ENCODE measurements at regions not wholly inside any gene's neighbourhood (a gene's known extent, or its start where the extent isn't known, plus 50 kb on each side); places are given as distances from the start of the nearest gene placed in this dataset.
A peak's percentile ranks its signal among the peaks of the same experiment; 100 is the strongest.
"Not testable (repeated sequence)": the region's sequence is repeated elsewhere in the genome, so short reads cannot be mapped to it uniquely, and the experiment has no call there.

DNA sequence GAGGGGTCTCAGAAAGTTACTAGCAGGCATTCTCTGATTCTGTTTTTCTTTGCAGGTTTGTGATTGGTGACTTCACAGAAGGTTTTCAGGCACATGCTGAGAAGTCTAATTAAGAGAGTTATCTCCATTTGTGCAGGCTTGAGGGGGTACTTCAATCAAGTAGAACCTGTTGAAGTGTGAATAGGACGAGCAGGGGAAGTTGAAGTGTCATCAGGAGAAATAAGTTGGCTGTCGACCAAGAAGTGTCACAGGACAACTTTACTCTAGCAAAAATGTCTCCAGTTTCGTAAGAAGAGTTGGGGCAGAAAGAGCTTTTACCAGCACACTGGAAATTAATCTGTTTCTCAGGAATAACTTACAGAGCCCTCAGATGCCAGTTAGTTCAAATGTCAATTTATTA is 576.5 kb upstream of the SLITRK5 start:
- no peak for DNase-seq (ENCODE audit: low read depth)

DNA sequence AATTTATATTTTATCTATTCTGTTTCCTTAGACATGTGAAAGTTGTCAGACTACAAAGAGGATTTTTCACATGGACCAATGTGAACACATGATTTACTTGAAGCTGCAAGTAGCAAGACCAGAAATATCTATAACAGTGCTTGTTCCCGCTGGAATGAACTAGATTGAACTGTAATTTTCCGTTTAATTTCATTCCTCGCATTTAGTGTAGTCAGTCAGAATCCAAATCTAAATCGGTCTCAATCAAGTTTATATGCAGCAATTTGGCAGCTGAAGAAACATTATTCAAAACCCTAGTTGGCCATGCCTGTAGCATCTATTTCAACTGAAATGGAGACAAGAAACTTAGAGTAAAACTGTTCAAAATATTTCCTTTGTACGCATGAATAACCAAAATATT is 570.7 kb upstream of the SLITRK5 start:
- DNase-seq (ENCODE audit: low read depth) = no peak

DNA sequence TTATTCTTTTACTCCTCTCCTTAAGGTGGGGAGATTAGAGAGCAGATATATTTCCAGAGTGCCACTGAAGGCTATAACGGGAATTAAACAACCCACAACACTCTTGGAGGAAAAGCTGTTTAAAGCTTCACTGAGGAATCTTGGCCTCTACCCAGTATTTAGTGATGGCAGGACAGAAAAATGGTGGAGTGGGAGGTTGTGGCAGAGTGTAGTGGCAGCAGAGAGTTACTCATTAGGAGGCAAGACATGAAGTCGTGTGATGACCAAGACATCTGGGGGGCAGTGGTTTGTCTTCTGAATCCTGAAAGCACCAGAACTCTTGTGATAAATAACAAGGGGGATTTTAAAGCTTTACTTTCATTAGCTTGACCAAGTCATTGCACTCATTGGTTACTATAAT is 563.5 kb upstream of the SLITRK5 start:
- no peak for DNase-seq (ENCODE audit: low read depth)

DNA sequence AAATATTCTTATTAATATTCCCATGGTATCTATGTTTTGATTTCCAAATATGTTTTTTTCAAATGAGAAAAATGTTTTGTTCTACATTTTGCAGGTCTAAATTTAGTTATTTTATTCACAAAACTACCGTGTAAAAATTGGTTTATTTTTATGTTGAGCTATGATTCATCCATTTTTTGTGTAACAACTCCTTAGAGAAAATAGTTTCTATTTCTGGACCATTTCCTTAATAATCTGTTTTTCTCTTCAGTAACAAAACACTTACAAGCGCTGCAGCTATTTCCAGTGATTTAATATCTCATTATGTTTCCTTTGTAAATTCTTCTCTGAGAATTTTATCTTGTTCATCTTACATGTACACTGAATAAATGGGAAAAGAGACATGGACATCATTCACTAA is 550.7 kb upstream of the SLITRK5 start:
- no peak for DNase-seq (ENCODE audit: low read depth)

DNA sequence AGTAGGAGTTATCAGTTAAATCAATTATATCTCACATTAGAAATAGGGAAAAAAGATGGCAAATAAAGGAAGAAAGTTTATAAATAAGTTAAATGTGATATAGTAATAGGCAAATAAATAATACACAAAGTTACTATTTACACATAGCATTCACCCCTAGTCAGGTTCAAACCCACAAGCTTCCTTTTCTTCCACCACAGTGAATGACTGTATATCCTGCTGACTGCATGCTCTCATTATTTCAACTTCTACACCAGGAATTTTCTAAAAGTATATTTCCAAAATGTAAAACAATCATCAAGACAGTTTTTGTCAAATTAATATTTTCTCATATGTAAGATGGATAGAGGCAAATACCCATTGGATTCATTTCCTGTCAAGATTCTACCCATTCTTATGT is 548.6 kb upstream of the SLITRK5 start:
- no peak for DNase-seq (ENCODE audit: low read depth)

DNA sequence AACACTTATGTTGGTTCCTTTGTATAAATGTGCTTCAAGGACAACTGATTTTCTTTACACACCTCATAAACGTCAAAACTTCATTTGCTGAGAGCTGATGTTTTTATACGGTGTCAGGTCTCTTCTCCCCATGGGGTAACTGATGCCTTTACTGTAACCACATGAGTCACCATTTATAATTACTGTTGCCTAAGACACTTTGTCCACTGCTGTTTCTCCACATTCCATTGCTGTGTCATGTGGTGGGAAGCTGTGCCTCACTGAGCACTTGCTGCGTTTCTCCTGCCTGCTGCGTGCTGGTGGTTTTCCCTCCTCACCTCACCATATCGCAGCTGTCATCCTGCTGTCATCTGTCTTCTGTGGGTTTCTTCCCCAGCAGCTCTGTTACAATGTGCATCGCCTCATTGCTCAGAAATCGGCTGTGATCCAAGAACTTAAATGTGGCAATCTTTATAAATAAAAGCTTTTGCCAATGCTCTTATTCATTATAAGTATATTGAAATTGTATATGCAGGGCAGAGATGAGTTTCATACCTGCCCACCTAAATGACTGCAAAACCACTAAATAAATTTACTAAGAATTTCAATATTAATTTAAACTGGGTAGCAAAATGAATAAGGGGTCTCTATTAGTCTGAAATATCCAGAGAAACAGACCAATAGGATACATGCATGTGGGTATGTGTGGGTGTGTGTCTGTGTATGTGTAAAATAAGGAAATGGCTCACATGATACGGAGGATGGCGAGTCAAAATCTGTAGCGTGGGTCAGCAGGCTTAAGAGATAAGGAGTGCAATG is 547.0 kb upstream of the SLITRK5 start:
- peak; percentile 87 for DNase-seq (ENCODE audit: low read depth)

DNA sequence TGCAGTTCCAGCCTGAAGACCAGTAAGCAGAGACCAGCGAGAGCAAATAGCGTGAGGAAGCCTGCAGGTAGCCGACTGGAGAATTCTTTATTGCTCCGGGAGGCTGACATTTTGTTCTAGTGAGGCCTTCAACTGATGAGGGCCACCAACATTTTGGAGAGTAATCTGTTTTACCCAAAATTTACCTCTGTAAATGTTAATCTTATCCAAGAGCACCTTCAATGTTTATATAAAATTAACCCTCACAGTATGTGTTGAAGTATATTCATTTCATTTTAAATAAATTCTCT is 546.4 kb upstream of the SLITRK5 start:
- DNase-seq (ENCODE audit: low read depth) = no peak

DNA sequence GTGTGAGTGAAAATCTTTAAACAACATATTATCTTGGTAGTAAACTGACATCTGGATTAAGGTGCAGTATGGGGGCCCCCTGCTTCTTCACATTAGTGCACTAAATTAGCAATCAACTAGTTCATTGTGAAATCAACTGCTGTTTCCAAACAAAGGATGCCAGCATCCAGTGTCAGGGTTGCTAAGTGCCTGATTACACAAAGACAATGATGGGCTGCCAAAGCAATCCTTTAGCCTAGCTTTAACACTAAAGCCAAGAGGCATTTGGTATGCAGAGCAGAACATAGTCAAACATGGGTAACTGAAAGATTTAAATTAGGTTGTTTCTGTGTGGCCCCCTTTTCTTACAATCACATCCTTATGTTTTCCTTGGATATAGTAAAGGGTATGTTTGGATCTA is 543.1 kb upstream of the SLITRK5 start:
- DNase-seq (ENCODE audit: low read depth) = no peak

DNA sequence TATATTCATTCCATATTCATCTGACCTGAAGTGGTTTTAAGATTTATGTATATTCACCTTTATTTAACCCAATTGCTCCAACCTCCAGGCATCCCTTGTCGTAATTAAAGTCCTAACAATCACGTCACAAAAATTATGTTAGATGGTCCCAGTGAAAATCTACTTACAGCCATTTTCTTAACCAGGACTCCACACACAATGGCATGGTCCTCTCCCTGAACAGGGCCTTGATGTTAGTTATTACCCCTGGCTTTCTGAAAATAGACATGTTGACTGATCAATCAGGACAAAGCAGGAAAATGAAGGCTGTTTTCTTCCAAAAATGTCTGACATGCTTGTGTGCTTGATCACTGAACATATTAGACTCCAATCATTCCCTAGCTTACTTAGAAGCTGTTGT is 542.7 kb upstream of the SLITRK5 start:
- no peak for DNase-seq (ENCODE audit: low read depth)

DNA sequence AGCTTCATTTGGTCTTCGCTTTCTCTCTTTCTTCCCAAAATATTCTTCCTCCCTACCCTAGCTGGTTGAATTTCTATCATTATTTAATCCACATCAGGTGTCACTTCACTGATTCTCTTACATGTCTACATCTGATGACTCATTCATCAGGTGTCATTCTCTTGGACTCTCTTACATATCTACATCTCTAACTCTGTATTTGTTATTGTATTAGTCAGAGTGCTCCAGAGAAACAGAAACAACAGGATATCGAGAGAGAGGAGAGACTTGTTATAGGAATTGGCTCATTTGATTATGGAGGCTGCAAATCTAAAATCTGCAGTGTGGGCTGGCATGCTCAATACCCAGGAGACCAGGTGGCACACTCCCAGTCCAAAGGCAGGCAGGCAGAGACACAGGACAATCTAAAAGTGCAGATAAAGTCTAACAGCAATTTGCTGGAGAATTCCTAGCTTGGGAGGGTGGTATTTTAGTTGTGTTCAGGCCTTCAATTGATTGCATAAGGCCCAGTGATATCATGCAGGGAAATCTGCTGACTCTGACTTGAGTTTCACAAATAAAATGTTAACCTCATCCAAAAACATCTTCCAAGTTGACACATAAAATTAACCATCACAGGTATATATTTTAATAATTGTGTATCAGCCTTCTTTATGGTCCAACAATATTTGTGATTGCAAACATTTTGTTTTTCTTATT is 541.4 kb upstream of the SLITRK5 start:
- DNase-seq (ENCODE audit: low read depth) = no peak

DNA sequence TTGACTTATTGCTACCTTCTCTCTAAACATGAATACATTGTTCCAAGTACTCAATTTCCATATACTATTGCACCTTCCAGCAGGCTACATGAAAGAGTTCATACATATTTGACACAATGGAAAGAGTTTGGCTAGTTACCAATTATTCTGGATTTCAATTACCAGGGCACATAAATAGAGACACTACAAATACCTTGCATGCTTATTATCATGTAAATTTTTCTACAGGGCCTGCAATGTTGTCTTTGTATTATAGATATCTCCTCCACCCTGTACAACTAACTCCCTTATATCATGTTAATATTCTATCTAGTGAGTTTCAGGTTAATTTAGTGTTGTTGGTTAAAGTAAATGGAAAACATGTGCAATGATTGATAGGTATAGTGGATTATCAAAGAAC is 540.7 kb upstream of the SLITRK5 start:
- DNase-seq (ENCODE audit: low read depth) = no peak

DNA sequence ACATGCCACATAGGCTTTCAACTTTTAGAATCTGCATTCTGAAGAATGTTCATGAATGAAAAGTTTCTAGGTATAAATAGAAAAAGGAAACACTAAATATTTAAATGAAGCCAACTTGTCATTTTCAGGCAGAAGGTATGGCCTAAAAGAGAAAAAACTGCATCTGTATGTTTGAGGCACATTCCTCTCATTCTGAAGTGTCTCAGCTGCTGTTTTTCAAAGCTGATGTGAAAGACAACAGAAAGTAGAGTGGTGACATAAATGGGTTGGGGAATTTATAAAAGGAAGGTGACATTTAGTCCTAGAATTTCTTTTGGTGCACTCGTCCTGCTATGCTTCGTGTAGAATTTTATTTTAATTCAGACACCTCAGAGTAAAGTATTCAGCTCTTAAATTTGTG is 539.6 kb upstream of the SLITRK5 start:
- DNase-seq (ENCODE audit: low read depth) = no peak

DNA sequence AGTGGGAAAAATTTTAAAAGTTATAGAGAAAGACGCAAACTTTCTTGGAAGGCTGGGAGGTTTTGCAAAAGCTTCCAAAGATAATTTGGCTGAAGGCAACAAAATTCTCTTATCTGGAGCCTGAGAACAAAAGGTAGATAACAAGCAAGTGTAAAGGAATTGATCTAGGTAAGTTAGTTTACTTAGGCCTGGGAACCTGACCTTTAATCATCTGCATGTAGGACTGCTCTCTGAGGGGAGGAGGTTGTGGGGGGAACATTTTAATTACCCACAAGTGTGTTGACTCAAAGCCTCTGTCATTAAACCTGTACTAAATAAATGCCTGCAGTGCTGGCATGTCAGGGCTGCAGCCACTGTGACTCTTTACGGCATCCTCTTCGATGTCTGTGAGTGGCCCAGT is 532.3 kb upstream of the SLITRK5 start:
- DNase-seq (ENCODE audit: low read depth) = no peak

DNA sequence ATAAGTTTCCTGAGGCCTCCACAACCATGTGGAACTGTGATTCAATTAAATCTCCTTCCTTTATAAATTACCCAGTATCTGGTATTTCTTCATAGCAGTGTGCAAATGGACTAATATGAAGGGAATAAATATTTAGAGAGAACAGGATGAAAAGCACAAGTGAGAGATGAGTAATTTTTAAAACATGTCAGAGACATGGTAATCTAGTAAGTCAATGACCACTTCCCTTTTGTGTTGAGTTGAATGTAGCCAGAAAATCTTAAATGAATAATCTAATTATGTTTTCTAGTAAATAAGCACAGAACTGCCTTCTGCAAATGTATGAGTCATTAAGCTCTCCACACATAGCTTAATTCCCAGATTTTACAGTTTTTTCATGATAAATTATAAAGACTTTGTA is 524.1 kb upstream of the SLITRK5 start:
- peak; percentile 29 for DNase-seq (ENCODE audit: low read depth)

DNA sequence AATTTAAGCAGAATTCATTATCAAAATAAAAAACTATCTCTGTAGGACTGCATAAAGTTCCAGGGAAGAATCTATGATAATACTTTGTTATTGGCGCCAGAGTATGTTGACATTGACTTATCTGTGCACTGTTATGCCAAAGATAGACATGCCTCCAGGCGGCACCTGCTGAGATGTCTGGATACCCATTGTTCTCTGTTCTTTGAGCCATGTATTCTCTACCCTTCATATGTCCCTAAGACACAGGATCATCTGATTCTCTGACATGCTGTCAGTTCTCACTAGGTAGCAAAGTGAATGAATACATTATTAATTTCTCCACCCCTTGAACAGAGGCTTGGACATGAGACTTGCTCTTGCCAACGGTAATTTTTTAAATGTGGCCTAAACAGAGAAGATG is 517.8 kb upstream of the SLITRK5 start:
- DNase-seq (ENCODE audit: low read depth) = no peak

DNA sequence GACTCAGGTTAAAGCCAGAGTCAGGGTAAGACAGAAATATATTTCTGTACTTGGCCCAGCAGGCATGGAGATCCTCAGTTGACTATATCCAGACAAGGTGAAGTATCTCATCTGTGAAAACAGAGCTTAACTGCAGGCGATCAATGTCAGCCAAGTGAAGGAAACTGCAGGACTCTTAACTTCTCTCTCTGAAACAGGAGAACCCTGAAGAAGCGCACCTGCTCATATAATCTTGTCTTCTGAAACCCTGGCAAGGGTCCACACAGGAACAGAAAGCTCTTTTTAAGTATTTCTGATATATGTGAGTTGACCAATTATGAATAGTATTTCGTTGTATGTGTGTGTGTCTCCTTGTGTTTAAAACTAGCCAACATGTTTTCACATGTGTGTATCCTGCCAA is 504.8 kb upstream of the SLITRK5 start:
- DNase-seq (ENCODE audit: low read depth) = no peak

DNA sequence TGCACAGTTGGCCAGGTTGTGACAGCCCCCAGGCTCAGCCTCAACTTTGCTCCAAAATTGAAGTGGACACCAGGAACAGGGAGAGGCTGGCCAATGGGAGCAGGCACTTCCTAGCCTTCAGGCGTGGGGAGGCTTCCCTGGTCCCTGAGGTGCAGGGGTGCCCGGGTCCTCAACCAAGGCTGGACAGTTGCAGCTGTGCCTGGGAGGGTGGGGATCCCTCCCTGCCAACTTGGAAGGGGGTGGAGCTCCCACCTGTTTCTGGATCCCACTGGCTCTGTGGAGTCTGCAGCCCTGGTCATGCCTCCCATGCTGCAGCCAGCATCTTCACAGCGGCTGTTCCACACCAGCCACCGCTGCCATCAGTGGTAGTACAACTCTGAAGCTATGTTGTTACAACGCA is 502.8 kb upstream of the SLITRK5 start:
- no peak for DNase-seq (ENCODE audit: low read depth)

DNA sequence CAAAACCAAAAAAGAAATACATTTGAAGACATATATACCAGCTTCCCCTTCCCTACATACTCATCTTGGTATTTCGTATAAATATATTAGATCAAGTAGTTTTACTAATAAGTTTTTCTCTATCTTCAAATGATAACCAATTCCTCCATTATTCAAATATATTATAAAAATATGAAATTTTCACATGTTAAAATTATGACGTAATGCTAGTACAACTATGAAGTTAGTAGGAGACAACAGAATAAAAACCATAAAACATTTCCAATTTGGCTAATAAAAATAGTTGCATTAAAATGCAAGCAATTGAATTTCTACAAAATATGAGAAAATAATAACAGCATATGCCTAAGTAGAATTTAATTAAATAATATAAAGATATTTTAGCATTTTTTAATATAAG is 501.8 kb upstream of the SLITRK5 start:
- no peak for DNase-seq (ENCODE audit: low read depth)

DNA sequence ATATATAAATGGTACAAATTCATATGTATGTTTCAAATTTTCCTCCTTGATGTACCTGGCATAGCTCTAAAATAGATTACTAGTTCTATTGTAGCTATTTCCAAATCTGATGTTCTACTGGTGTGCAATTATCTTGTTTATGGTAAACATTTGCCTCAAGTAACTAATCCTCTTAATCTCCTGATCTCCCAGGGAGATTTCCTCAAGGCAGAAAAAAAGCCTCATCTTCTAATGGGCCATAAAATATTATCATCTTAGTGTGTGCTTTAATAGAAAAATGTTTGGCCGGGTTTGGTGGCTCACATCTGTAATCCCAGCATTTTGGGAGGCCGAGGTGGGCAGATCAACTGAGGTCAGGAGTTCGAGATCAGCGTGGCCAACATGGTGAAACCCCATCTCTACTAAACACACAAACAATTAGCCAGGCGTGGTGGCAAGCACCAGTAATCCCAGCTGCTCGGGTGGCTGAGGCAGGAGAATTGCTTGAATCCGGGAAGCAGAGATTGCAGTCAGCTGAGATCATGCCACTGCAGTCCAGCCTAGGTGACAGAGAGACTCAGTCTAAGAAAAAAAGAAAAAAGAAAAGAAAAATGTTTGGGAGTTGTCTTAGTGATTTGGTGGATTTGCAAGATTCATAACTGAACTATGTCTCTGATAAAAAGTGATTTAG is 498.9 kb upstream of the SLITRK5 start:
- no peak for DNase-seq (ENCODE audit: low read depth)

DNA sequence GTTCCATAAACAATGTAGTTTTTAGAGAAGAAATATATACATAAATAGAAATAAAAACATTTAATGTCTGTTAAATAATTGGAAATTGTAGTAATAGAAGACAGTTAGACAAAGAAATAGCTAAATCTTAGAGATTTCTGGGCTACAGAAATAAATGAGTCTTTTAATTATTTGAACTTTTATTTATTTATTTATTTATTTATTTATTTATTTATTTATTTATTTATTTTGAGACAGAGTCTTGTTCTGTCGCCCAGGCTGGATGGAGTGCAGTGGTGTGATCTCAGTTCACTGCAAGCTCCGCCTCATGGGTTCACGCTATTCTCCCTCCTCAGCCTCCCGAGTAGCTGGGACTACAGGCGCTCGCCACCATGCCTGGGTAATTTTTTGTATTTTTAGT is 486.0 kb upstream of the SLITRK5 start:
- DNase-seq (ENCODE audit: low read depth) = not testable (repeated sequence)

DNA sequence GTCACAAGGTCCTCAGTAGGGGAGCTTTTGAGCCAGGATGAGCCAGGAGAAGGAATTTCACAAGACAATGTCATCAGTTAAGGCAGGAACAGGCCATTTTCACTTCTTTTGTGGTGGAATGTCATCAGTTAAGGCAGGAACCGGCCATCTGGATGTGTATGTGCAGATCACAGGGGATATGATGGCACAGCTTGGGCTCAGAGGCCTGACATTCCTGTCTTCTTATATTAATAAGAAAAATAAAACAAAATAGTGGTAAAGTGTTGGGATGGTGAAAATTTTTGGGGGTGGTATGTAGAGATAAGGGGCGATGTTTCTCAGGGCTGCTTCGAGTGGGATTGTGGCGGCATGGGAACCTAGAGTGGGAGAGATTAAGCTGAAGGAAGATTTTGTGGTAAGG is 484.5 kb upstream of the SLITRK5 start:
- not testable (repeated sequence) for DNase-seq (ENCODE audit: low read depth)

DNA sequence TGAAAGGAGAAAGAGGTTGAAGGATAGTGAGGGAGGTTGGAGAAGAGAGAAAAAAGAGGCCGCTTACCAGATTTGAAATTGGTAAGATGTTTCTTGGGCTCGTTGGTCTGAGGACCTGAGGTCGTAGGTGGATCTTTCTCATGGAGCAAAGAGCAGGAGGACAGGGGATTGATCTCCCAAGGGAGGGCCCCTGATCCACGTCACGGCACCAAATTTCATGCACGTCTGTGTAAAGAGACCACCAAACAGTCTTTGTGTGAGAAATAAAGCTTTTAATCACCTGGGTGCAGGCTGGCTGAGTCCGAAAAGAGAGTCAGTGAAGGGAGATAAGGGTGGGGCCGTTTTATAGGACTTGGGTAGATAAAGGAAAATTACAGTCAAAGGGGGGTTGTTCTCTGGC is 479.7 kb upstream of the SLITRK5 start:
- DNase-seq (ENCODE audit: low read depth) = not testable (repeated sequence)

DNA sequence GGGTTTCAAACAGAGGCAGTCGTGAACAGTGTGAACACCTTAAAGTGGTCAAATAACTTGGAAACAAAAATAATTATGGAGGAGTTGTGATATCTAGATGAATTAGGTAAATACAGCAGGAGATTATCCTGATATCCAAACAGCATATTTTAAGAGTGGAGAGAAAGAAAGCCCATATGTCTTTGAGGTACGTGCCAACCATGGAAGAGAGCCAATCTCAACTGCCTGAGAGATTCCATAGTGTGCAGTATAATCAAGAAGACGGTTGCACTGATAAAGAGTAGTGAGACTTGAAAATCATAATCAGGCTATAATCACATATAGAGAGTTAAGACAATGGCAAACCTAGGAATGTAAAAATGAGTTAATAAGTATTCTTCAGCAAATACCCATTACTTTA is 472.8 kb upstream of the SLITRK5 start:
- DNase-seq (ENCODE audit: low read depth) = no peak

DNA sequence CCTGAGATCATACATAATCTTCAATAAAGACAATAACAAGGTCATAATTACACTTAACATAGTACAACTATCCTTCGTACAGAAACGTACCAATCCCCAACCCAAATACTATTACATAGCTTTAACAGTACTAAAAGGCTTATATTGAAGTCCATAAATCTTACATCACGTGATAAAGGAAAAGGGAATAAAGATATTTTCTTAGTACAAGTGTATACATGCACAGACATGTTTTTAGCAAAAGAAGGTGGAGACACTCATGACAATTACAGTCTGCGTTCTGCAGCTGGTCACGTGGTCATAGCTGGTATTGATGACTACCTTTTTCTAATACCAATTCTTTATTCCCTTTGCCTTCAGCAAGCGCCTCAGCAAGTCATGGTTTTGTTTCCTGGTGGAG is 464.5 kb upstream of the SLITRK5 start:
- DNase-seq (ENCODE audit: low read depth) = no peak

Measured in HS-5 (cell line).